Activated CD4-positive, alpha-beta T cell treated with anti-CD3 and anti-CD28 coated beads, Interleukin-2, amount 10 ng/mL, durations not matched to agents 7 days and 5 days (primary cell): ENCODE measurements at regions not wholly inside any gene's neighbourhood (a gene's known extent, or its start where the extent isn't known, plus 50 kb on each side); places are given as distances from the start of the nearest gene placed in this dataset.
A peak's percentile ranks its signal among the peaks of the same experiment; 100 is the strongest.

Experiments
- CTCF ChIA-PET: fragments of 350-600 bp; sonication (Branson Sonifier 250); formaldehyde crosslinking; loops from one replicate; lab custom pipeline; 2021; ENCODE audit warnings: antibody characterized with exemption; lab: Charles Lee
- POLR2A ChIA-PET: fragments of 350-600 bp; sonication (Branson Sonifier 250); formaldehyde crosslinking; loops from one replicate; lab custom pipeline; 2021; ENCODE audit warnings: antibody characterized with exemption; lab: Charles Lee
- DNase-seq: peaks from one replicate; pipeline ENCODE4 v3.0.0-alpha.2; 2020
- H3K27ac Mint-ChIP-seq: one replicate; pipeline ENCODE4 v1.8.0; 2021; ENCODE audit warnings: mild to moderate bottlenecking, moderate library complexity, mixed read lengths
- H3K27me3 Mint-ChIP-seq: one replicate; pipeline ENCODE4 v1.8.0; 2021; ENCODE audit warnings: mixed read lengths
- H3K36me3 Mint-ChIP-seq: one replicate; pipeline ENCODE4 v1.8.0; 2021; ENCODE audit warnings: low read depth, mixed read lengths
- H3K4me1 Mint-ChIP-seq: one replicate; pipeline ENCODE4 v1.8.0; 2021; ENCODE audit warnings: mixed read lengths
- H3K4me3 Mint-ChIP-seq: one replicate; pipeline ENCODE4 v1.8.0; 2021; ENCODE audit warnings: mild to moderate bottlenecking, moderate library complexity, mixed read lengths
- H3K9me3 Mint-ChIP-seq: one replicate; pipeline ENCODE4 v1.8.0; 2021; ENCODE audit warnings: mixed read lengths

DNA sequence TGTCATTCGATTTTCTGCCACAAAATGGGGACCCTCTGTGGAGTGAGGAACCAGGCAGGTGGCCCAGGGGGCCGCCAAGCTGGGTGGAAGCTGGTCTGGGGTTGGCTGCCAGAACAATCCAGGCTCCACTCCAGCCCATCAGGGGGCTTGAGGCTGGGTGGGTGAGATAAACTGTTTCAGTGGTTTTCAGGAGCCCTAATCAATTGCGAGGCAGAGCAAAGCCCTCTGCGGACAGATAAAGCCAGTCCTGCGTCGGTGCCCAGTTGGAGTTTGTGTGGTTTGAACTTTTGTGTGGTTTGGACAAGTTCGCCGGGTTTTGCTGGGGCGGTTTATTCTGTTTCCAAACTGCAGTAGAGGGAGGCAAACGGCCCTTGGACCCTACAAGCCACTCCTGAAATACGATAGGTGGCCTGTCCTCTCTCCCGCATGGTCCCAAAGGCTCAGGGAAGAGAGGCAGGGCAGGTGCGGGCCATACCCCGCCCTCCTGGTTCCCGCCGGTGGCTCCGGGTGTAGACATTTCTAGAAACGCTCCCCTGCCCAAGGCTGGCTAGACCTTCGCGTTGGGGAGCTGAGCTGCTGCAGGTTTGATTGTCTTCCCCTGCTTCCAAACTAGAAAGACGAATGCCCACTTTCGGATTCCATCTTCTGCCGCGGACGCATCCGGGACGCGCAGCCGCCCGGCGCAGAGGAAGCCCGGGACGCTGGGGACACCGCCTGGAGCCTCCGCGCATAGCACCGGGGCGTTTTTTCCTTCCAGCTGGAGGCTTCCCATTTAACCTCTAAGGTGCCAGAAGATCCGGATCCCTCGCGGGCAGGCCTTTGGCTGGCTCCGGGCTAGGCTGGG is 169.0 kb upstream of the BCOR start:
- POLR2A ChIA-PET: no interaction called here

DNA sequence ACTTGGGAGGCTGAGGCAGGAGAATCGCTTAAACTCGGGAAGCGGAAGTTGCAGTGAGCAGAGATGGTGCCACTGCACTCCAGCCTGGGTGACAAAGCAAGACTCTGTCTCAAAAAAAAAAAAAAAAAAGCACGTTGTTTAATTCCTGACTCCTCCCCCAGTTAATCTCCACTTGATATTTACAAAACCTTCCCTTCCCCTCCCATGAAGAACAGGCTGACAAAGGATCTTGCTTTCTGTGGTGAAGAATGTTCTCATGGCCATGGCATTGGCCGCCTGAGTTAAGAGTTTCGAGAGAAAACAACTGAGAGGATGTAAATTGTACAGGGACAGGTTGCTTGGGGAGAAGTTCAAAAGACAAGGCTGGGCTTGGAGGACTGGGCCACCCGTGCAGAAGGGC is 168.2 kb upstream of the BCOR start:
- H3K36me3 Mint-ChIP-seq: no peaks in the 10 kb centered on the region
- CTCF ChIA-PET: interaction anchor here (1.1 to 1.6 kb wide), 2 partner anchors 103 to 252 kb away, joined by 3 to 4 read pairs; no protein-coding TSS in a partner anchor
- peaks cover 15% of the 10 kb centered on the region for H3K4me1 Mint-ChIP-seq
- no peak overlapping the region for H3K27ac Mint-ChIP-seq
- peak overlapping the region; percentile 40 for H3K4me3 Mint-ChIP-seq
- no peaks in the 10 kb centered on the region for H3K9me3 Mint-ChIP-seq
- DNase-seq: no peak
- no peaks in the 10 kb centered on the region for H3K27me3 Mint-ChIP-seq
- POLR2A ChIA-PET: no interaction called here

More for the DNA sequence above, 169.0 kb upstream of the BCOR start:
- DNase-seq: peak; percentile 50
- Mint-ChIP-seq H3K9me3 (no peaks in the 10 kb centered on the region), H3K4me3 (peak overlapping the region; percentile 68), H3K36me3 (no peaks in the 10 kb centered on the region), H3K4me1 (peaks cover 15% of the 10 kb centered on the region), H3K27ac (peak overlapping the region; percentile 31), H3K27me3 (no peaks in the 10 kb centered on the region)
- CTCF ChIA-PET: interaction anchor here (0.7 to 1.6 kb wide), 5 partner anchors 10 to 452 kb away, joined by 3 to 4 read pairs (median 3); no protein-coding TSS in a partner anchor

DNA sequence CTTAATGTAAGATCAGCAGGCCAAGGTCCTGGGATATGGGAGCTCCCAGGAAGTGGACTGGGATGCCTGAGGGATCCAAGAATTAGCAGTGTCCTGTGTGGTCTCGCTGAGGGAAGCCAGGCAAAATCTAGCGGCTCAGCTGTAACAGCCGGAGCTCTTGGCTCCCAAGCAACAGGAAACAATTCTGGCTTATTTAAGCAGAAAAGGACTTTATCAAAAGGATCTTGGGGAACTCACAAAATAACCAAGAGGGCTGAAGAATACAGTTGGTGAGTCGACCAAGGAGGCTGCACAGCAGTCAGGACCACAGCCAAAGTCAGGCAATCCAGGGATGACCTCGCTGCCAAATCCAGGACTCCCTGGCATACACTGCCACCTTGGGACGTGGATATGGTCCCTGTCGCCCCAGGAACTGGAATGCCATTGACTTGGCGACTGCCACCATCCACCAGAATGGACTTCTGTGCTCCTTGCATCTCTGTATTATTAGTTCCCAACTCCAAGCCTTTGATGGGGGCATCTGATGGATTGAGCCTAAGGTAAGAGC is 165.3 kb upstream of the BCOR start:
- H3K4me3 Mint-ChIP-seq: no peak overlapping the region
- CTCF ChIA-PET: no interaction called here

DNA sequence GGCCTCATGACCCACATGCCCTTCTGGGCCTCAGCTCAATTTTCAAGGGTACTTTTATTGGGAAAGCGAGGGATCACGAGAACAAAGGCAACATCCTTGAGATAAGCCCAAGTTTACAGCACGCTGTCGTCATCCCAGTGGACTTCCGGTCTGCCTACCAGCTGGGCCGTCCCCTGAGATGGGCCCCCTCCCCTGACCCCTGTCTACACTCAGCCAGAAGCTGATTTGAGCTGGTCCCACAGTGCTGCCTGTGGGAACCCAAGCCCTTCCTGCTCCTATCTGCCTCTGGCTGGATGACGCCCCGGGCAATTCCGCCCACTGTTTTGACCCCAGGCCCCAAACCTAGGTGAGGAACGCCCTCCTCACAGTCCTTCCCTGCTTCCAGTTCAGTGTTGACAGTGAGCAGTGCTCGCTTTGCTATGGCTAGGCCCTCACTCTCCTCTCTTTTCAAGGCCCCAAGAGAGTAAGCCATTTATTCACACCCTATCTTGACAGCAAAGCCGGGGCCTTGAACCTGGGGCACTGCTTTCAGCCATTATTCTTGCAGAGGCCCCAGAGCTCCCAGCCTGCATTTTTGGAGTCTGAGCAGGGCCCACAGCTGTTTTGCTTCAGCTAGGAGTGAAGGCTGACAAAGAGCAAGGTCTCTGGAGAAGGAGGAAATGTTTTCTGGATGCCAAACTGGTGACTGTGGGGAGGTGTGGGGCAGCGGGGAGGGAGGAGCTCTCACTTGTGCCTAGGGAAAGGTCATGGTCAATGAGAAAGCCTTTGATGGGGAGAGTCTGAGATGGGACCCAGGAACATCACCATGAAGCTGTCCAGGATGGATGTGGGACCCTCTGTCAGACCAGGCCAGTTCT is 164.6 kb upstream of the BCOR start:
- Mint-ChIP-seq H3K4me1 (peaks cover 17% of the 10 kb centered on the region), H3K36me3 (no peaks in the 10 kb centered on the region), H3K9me3 (no peaks in the 10 kb centered on the region), H3K4me3 (no peak overlapping the region), H3K27ac (no peak overlapping the region), H3K27me3 (no peaks in the 10 kb centered on the region)
- no peak for DNase-seq
- ChIA-PET CTCF (interaction anchor here (0.7 kb wide), 1 partner anchor 16 kb away, joined by 3 read pairs; no protein-coding TSS in a partner anchor), POLR2A (no interaction called here)

More for the DNA sequence above, 165.3 kb upstream of the BCOR start:
- H3K9me3 Mint-ChIP-seq: no peaks in the 10 kb centered on the region
- no peak overlapping the region for H3K27ac Mint-ChIP-seq
- H3K36me3 Mint-ChIP-seq: no peaks in the 10 kb centered on the region
- no peaks in the 10 kb centered on the region for H3K27me3 Mint-ChIP-seq
- POLR2A ChIA-PET: no interaction called here
- H3K4me1 Mint-ChIP-seq: peaks cover 17% of the 10 kb centered on the region
- no peak for DNase-seq

DNA sequence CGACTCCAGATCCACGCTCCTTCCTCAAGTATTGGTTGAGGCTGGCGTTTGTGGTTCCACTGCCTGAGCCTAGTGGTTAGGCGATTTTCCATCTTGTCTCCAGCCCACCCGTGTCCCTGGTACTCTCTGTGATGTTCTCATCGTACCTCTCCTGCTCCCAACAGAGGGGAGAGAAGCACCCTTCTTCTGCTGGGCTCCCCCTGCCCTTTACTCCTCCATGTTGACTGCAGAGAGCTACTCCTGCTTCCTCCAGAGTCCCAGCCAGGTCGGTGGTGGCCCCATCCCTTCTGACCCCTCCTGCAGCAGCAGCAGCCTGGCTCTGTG is 164.0 kb upstream of the BCOR start:
- ChIA-PET CTCF (no interaction called here), POLR2A (no interaction called here)
- Mint-ChIP-seq H3K9me3 (no peaks in the 10 kb centered on the region), H3K27me3 (no peaks in the 10 kb centered on the region), H3K4me1 (peaks cover 14% of the 10 kb centered on the region), H3K36me3 (no peaks in the 10 kb centered on the region), H3K4me3 (no peak overlapping the region), H3K27ac (no peak overlapping the region)
- no peak for DNase-seq

DNA sequence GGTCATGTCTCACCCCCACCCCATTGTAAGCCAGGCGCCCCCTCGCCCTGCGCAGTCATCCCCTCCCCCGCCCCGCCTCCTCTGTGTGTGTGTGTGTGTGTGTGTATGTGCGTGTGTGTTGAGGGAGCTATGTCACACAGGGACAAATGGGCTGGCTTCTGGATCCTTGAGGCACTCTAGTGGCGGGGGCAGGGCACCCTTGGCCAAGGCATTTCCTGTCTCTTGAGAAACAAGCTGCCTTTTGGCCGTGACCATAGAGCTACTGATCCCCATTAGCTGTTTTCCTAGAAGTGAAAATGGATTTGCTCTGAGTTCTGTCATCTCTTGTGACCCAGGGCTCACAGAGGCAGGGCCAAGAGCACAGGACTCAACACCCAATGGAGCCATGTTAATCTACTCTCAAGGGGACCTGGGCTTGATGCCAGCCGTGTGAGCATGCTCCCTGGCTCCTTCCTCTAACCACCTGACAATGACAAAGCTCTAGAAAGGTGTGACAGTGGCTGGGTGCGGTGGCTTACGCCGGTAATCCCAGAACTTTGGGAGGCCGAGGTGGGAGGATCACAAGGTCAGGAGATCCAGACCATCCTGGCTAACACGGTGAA is 162.5 kb upstream of the BCOR start:
- CTCF ChIA-PET: interaction anchor here (0.7 to 1.6 kb wide), 4 partner anchors 9 to 111 kb away, joined by 3 to 4 read pairs (median 4); no protein-coding TSS in a partner anchor
- H3K27me3 Mint-ChIP-seq: no peaks in the 10 kb centered on the region
- POLR2A ChIA-PET: no interaction called here
- no peak overlapping the region for H3K4me3 Mint-ChIP-seq
- no peak for DNase-seq
- no peaks in the 10 kb centered on the region for H3K36me3 Mint-ChIP-seq
- H3K9me3 Mint-ChIP-seq: no peaks in the 10 kb centered on the region
- H3K4me1 Mint-ChIP-seq: peaks cover 9% of the 10 kb centered on the region
- no peak overlapping the region for H3K27ac Mint-ChIP-seq

DNA sequence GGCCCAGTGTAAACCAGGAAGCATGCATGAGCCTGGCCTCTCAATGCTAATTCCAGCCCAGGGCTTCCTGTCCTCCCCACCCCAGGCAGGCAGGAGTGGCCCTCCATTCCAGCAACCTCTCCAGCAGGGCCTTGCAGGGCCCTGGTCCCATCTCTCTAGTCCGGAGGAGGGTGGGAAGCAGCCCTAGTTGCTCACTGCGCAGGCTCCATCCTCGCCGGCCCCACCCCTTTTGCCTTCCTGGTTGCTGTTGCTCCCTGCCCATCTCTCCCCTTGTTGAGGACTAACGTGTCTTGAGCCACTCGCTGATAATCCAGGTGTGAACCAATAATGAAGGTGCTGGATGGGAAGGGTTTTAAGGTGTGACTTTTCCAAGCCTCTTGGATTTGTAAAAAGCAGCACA is 161.2 kb upstream of the BCOR start:
- ChIA-PET POLR2A (no interaction called here), CTCF (interaction anchor here (1.0 to 1.6 kb wide), 2 partner anchors 8 to 24 kb away, joined by 3 read pairs; no protein-coding TSS in a partner anchor)
- Mint-ChIP-seq H3K27me3 (no peaks in the 10 kb centered on the region), H3K4me3 (no peak overlapping the region), H3K4me1 (peaks cover 2% of the 10 kb centered on the region), H3K27ac (no peak overlapping the region), H3K36me3 (no peaks in the 10 kb centered on the region), H3K9me3 (no peaks in the 10 kb centered on the region)
- no peak for DNase-seq

DNA sequence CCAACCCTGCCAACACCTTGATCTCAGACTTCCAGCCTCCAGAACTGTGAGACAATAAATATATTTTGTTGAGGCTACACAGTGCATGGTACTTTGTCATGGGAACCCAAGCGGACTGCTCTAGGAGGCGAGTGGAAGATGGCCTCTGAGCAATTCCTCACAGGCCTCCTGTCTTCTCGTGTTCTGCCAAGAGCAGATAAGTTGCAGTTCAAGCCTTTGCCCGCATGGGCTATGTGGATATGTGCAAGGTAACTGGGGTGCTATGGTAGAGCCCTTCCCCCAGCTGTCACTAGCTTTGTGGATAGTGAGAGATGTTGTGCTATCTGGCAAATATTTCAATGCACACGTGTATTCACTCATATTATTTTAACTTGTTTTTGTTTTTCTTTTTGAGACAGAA is 156.0 kb upstream of the BCOR start:
- Mint-ChIP-seq H3K27me3 (no peaks in the 10 kb centered on the region), H3K36me3 (no peaks in the 10 kb centered on the region), H3K9me3 (no peaks in the 10 kb centered on the region), H3K27ac (no peak overlapping the region), H3K4me3 (no peak overlapping the region), H3K4me1 (no peaks in the 10 kb centered on the region)
- ChIA-PET CTCF (interaction anchor here (1.4 kb wide), 1 partner anchor 13 kb away, joined by 3 read pairs; no protein-coding TSS in a partner anchor), POLR2A (no interaction called here)
- DNase-seq: no peak

DNA sequence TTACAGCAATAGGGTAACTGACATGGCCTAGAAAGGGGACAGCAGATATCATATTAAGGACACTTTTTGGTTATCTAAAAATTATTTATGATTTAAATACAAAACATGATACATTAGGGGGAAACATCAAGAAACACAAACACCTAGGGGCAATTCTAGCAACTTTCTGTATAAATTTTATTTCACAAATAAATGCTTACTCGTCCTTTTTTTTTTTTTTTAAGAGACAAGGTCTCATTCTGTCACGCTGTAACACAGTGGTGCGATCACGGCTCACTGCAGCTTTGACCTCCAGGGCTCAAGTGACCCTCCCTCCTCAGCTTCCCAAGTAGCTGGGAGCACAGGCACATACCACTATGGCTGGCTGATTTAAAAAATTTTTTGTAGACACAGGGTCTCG is 151.8 kb upstream of the BCOR start:
- no peak for DNase-seq
- POLR2A ChIA-PET: no interaction called here
- H3K4me1 Mint-ChIP-seq: peaks cover 11% of the 10 kb centered on the region

DNA sequence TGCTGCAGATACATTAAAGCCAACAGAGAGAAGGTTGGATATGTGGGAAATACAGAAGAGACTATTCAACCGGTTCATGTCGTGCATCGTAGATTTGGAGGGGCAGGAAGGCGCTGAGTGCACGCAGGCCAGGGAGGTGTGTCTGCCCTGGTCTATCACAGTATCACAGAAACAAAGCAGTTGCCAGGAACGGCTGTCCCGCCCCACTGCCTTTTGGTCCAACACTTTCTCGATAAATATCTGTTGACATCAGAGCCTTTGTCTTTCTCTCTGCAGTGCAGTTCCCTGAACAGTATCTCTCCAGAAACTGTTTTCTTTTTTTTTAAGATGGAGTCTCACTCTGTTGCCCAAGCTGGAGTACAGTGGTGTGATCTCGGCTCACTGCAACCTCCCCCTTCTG is 151.1 kb upstream of the BCOR start:
- no peak for DNase-seq
- ChIA-PET POLR2A (no interaction called here), CTCF (no interaction called here)
- no peaks in the 10 kb centered on the region for H3K36me3 Mint-ChIP-seq
- no peaks in the 10 kb centered on the region for H3K9me3 Mint-ChIP-seq
- H3K27ac Mint-ChIP-seq: no peak overlapping the region
- no peak overlapping the region for H3K4me3 Mint-ChIP-seq
- peaks cover 12% of the 10 kb centered on the region for H3K4me1 Mint-ChIP-seq
- no peaks in the 10 kb centered on the region for H3K27me3 Mint-ChIP-seq

More for the DNA sequence above, 151.8 kb upstream of the BCOR start:
- Mint-ChIP-seq H3K27ac (no peak overlapping the region), H3K4me3 (no peak overlapping the region), H3K27me3 (no peaks in the 10 kb centered on the region), H3K36me3 (no peaks in the 10 kb centered on the region), H3K9me3 (no peaks in the 10 kb centered on the region)
- CTCF ChIA-PET: no interaction called here

DNA sequence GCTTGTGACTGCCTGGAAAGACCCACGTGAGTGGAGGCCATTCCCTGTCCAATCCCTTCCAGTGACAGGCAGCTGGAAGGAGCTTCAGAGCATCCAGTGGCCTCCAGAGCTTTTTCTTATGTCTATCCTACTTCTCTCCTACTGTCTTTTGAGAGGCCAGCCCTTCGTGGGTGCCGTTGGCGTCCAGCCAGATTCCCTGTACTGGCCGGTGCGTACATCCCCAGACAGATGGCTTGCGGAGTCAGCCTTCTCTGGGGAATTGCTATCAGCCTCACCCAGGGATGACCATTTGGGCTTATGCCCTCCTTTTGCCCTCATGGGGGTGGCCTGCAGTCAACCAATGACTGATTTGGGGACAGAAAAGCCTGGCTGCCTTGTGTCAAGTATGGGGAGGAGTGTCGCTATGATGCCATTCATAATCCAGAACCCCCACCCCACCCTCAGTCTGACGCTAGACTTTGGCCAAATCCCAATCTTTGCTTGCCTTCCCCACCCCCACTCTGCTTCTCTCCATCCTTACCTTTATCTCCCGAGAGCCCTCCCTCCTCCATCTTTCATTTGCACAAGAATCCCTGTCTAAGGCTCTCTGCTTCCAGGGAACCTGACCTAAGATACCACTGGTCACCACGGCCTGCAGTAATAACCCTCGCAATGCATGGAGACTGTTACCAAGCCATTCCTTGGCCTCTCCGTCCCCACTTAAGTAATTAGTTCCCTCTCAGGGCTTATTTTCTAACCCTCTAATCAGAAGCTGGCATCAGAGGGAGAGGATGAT is 150.3 kb upstream of the BCOR start:
- H3K27me3 Mint-ChIP-seq: no peaks in the 10 kb centered on the region
- POLR2A ChIA-PET: no interaction called here
- H3K9me3 Mint-ChIP-seq: no peaks in the 10 kb centered on the region
- H3K4me1 Mint-ChIP-seq: peaks cover 12% of the 10 kb centered on the region
- no peak overlapping the region for H3K27ac Mint-ChIP-seq
- no peak for DNase-seq
- no peak overlapping the region for H3K4me3 Mint-ChIP-seq
- CTCF ChIA-PET: interaction anchor here (0.8 kb wide), 1 partner anchor 17 kb away, joined by 3 read pairs; no protein-coding TSS in a partner anchor
- no peaks in the 10 kb centered on the region for H3K36me3 Mint-ChIP-seq

DNA sequence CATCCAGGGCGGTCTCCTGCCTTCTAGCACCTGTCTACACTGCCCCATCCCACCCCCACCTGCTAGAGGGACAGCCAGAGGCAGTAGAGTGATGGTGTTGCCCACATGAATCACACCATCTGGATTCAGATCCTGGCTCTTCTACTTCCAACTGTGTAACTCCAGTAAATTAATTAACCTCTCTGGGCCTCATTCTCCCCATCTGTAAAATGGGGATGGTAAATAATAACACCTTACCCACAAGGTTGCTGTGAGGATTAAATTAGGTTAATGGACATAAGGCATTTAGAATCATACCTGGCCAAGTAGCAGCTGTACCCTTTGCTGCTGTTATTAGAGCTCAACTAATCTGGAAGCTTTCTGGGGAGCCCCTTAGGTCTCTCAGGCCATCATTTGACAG is 149.6 kb upstream of the BCOR start:
- H3K4me1 Mint-ChIP-seq: peaks cover 12% of the 10 kb centered on the region
- DNase-seq: no peak
- POLR2A ChIA-PET: no interaction called here
- H3K36me3 Mint-ChIP-seq: no peaks in the 10 kb centered on the region
- H3K27me3 Mint-ChIP-seq: no peaks in the 10 kb centered on the region
- CTCF ChIA-PET: interaction anchor here (0.8 kb wide), 1 partner anchor 16 kb away, joined by 3 read pairs; no protein-coding TSS in a partner anchor
- no peaks in the 10 kb centered on the region for H3K9me3 Mint-ChIP-seq
- no peak overlapping the region for H3K4me3 Mint-ChIP-seq
- H3K27ac Mint-ChIP-seq: no peak overlapping the region
